Heart left ventricle (tissue), 13 donors: ENCODE measurements at regions not wholly inside any gene's neighbourhood (a gene's known extent, or its start where the extent isn't known, plus 50 kb on each side); places are given as distances from the start of the nearest gene placed in this dataset.

Experiments used
- CTCF ChIP-seq, 12 donors: fragments of 200-600 bp; sonication (generic) in 4 of 12; IDR thresholded peaks; one replicate each; pipeline versions ENCODE4 v1.5.0 to v1.8.0; 2018 to 2022; ENCODE audit warnings: antibody characterized with exemption in 12 of 12, mild to moderate bottlenecking in 5 of 12
- POLR2A ChIP-seq, 2 donors: fragments of 450-650 bp; IDR thresholded peaks; one replicate each; pipeline ENCODE4 v1.6.1; 2017; ENCODE audit warnings: antibody characterized with exemption in 2 of 2, mild to moderate bottlenecking in 2 of 2, moderate library complexity in 2 of 2
- donor health status: ischemic (EF 13 %, LVEDD 7.1; RV severe dilation, severe dysfunction).
- donor health status: DM: no; HTN: yes; CAD: no.
- donor health status: DM: no; HTN: no; CAD: no.
- donor health status: ischemic (EF 25% LVEDD 6.9; RV normal size, moderate dysfunction).
- donor health status: ischemic (EF 25% LVEDD 5.7; RV mildly dilated, moderate dysfunction).
- donor health status: ischemic (EF 35%, LVEDD 5.7; RV mildly dilated, moderate dysfunction).
- donor health status: nonischemic (EF 11% LVEDD 7.7; RV severe dilation, severe dysfunction).
- donor health status: DM: yes; HTN: yes; CAD: no.
- donor health status: PGD.
- donor health status: ischemic (EF 29% LVEDD 5.4; RV normal size, mild dysfunction).
- donor health status: nonischemic (EF 23%, LVEDD 6.1; RV moderate dilation, normal function).

- TF ChIP-seq CTCF (IDR thresholded peaks at IDR 0.05) (no peak), POLR2A (IDR thresholded peaks at IDR 0.05) (no peak)
Measured at GRCh38 chr12:62127516-62127915, 132.7 kb upstream of the USP15 start.
